Skeletal muscle satellite cell (primary cell): ENCODE measurements at regions not wholly inside any gene's neighbourhood (a gene's known extent, or its start where the extent isn't known, plus 50 kb on each side); places are given as distances from the start of the nearest gene placed in this dataset.

Experiments used
- H3K27me3 ChIP-seq: 2 replicates; pipeline ENCODE4 v1.7.0; 2013; ENCODE audit warnings: low read length; ENCODE audit not compliant: control insufficient read depth, insufficient read depth
- H3K36me3 ChIP-seq: 2 replicates; pipeline ENCODE4 v1.7.0; 2013; ENCODE audit warnings: mild to moderate bottlenecking, control low read depth, low read length; ENCODE audit not compliant: insufficient read depth
- H3K4me1 ChIP-seq: 2 replicates; pipeline ENCODE4 v1.7.0; 2013; ENCODE audit warnings: low read length; ENCODE audit not compliant: control insufficient read depth, insufficient read depth
- H3K4me2 ChIP-seq: 2 replicates; pipeline ENCODE4 v1.7.0; 2013; ENCODE audit warnings: mild to moderate bottlenecking, low read length
- H3K4me3 ChIP-seq: 2 replicates; pipeline ENCODE4 v1.7.0; 2013; ENCODE audit warnings: low read length
- H3K9ac ChIP-seq: 2 replicates; pipeline ENCODE4 v1.7.0; 2013; ENCODE audit warnings: mild to moderate bottlenecking, low read depth, low read length, moderate library complexity
- H3K9me3 ChIP-seq: replicated peaks from 2 replicates; pipeline ENCODE4 v1.7.0; 2013; ENCODE audit warnings: mild to moderate bottlenecking, control low read depth, low read length

- Histone ChIP-seq H3K9me3 (peaks cover 20% of the 10 kb centered on the region), H3K4me2 (no peak overlapping the region), H3K4me3 (no peak overlapping the region), H3K27me3 (no peaks in the 10 kb centered on the region), H3K4me1 (no peaks in the 10 kb centered on the region), H3K36me3 (no peaks in the 10 kb centered on the region), H3K9ac (no peak overlapping the region)
Observed at GRCh38 chr18:78812067-78812466, 167.6 kb upstream of the SALL3 start.

GRCh38 chr18:78813156-78813555 is 166.5 kb upstream of the SALL3 start:
- no peaks in the 10 kb centered on the region for H3K36me3 ChIP-seq
- no peak overlapping the region for H3K9ac ChIP-seq
- peaks cover 20% of the 10 kb centered on the region for H3K9me3 ChIP-seq
- H3K4me3 ChIP-seq, result no peak overlapping the region
- H3K27me3 ChIP-seq, result no peaks in the 10 kb centered on the region
- H3K4me2 ChIP-seq, result no peak overlapping the region
- H3K4me1 ChIP-seq, result no peaks in the 10 kb centered on the region

- Histone ChIP-seq H3K4me1 (no peaks in the 10 kb centered on the region), H3K9me3 (peaks cover 19% of the 10 kb centered on the region), H3K4me2 (no peak overlapping the region)
Observed at GRCh38 chr18:78813936-78814710, 165.5 kb upstream of the SALL3 start.

GRCh38 chr18:78814766-78815165 is 164.9 kb upstream of the SALL3 start:
- Histone ChIP-seq H3K9ac (no peak overlapping the region), H3K36me3 (no peaks in the 10 kb centered on the region), H3K4me1 (no peaks in the 10 kb centered on the region), H3K27me3 (no peaks in the 10 kb centered on the region), H3K9me3 (peaks cover 15% of the 10 kb centered on the region), H3K4me3 (no peak overlapping the region), H3K4me2 (no peak overlapping the region)

More at GRCh38 chr18:78813936-78814710, 165.5 kb upstream of the SALL3 start:
- H3K4me3 ChIP-seq, result no peak overlapping the region
- H3K27me3 ChIP-seq, result no peaks in the 10 kb centered on the region
- H3K9ac ChIP-seq, result no peak overlapping the region
- H3K36me3 ChIP-seq, result no peaks in the 10 kb centered on the region

GRCh38 chr18:78816114-78816513 is 163.5 kb upstream of the SALL3 start:
- Histone ChIP-seq H3K27me3 (no peaks in the 10 kb centered on the region), H3K4me1 (no peaks in the 10 kb centered on the region), H3K36me3 (no peaks in the 10 kb centered on the region), H3K4me3 (no peak overlapping the region), H3K9me3 (peaks cover 7% of the 10 kb centered on the region), H3K9ac (no peak overlapping the region), H3K4me2 (no peak overlapping the region)

- no peaks in the 10 kb centered on the region for H3K4me1 ChIP-seq
- no peaks in the 10 kb centered on the region for H3K27me3 ChIP-seq
- H3K4me3 ChIP-seq, result no peak overlapping the region
- H3K9ac ChIP-seq, result no peak overlapping the region
- no peak overlapping the region for H3K4me2 ChIP-seq
- peaks cover 8% of the 10 kb centered on the region for H3K9me3 ChIP-seq
- no peaks in the 10 kb centered on the region for H3K36me3 ChIP-seq
Observed at GRCh38 chr18:78816916-78817315, 162.7 kb upstream of the SALL3 start.

GRCh38 chr18:78818495-78818894 is 161.1 kb upstream of the SALL3 start:
- Histone ChIP-seq H3K4me2 (no peak overlapping the region), H3K9ac (no peak overlapping the region), H3K36me3 (no peaks in the 10 kb centered on the region), H3K4me1 (no peaks in the 10 kb centered on the region), H3K4me3 (no peak overlapping the region), H3K9me3 (peaks cover 17% of the 10 kb centered on the region), H3K27me3 (no peaks in the 10 kb centered on the region)

- Histone ChIP-seq H3K4me2 (no peak overlapping the region), H3K4me1 (no peaks in the 10 kb centered on the region), H3K9me3 (peaks cover 17% of the 10 kb centered on the region), H3K27me3 (no peaks in the 10 kb centered on the region), H3K4me3 (no peak overlapping the region), H3K9ac (no peak overlapping the region), H3K36me3 (no peaks in the 10 kb centered on the region)
Observed at GRCh38 chr18:78818961-78819360, 160.7 kb upstream of the SALL3 start.

GRCh38 chr18:78820161-78820834 is 159.3 kb upstream of the SALL3 start:
- no peak overlapping the region for H3K9ac ChIP-seq
- peaks cover 22% of the 10 kb centered on the region for H3K9me3 ChIP-seq
- no peak overlapping the region for H3K4me3 ChIP-seq
- H3K36me3 ChIP-seq, result no peaks in the 10 kb centered on the region
- no peak overlapping the region for H3K4me2 ChIP-seq
- no peaks in the 10 kb centered on the region for H3K27me3 ChIP-seq
- H3K4me1 ChIP-seq, result no peaks in the 10 kb centered on the region

GRCh38 chr18:78821396-78821795 is 158.2 kb upstream of the SALL3 start:
- peaks cover 22% of the 10 kb centered on the region for H3K9me3 ChIP-seq
- H3K4me2 ChIP-seq, result no peak overlapping the region
- H3K4me3 ChIP-seq, result no peak overlapping the region
- H3K4me1 ChIP-seq, result no peaks in the 10 kb centered on the region
- H3K36me3 ChIP-seq, result no peaks in the 10 kb centered on the region
- H3K9ac ChIP-seq, result no peak overlapping the region
- no peaks in the 10 kb centered on the region for H3K27me3 ChIP-seq

- no peak overlapping the region for H3K9ac ChIP-seq
- no peak overlapping the region for H3K4me2 ChIP-seq
Observed at GRCh38 chr18:78822171-78822948, 157.3 kb upstream of the SALL3 start.

More at GRCh38 chr18:78822171-78822948, 157.3 kb upstream of the SALL3 start:
- no peak overlapping the region for H3K4me3 ChIP-seq
- no peaks in the 10 kb centered on the region for H3K27me3 ChIP-seq
- peaks cover 26% of the 10 kb centered on the region for H3K9me3 ChIP-seq
- H3K4me1 ChIP-seq, result no peaks in the 10 kb centered on the region
- H3K36me3 ChIP-seq, result no peaks in the 10 kb centered on the region
